NCI-H1436 treated with DMSO at 0.1 percent for 48 hours (cell line): ENCODE measurements at regions not wholly inside any gene's neighbourhood (a gene's known extent, or its start where the extent isn't known, plus 50 kb on each side); places are given as distances from the start of the nearest gene placed in this dataset.
"Not testable (repeated sequence)": the region's sequence is repeated elsewhere in the genome, so short reads cannot be mapped to it uniquely, and the experiment has no call there.

Experiments
- DNase-seq: peaks from one replicate; lab custom pipeline; 2025; lab: John Stamatoyannopoulos, UW

GRCh38 chr7:1300206-1300605, 67.5 kb downstream of the UNCX start:
- DNase-seq = no peak

- no peak for DNase-seq
These were observed 68.0 kb downstream of the UNCX start for GRCh38 chr7:1300636-1301035.

GRCh38 chr7:1301054-1301881, 68.6 kb downstream of the UNCX start:
- DNase-seq = no peak

- DNase-seq = no peak
These were observed 69.2 kb downstream of the UNCX start for GRCh38 chr7:1301882-1302251.

GRCh38 chr7:1302936-1303335, 70.3 kb downstream of the UNCX start:
- DNase-seq = no peak

GRCh38 chr7:1304011-1304410, 71.3 kb downstream of the UNCX start:
- DNase-seq = not testable (repeated sequence)

GRCh38 chr7:1305873-1306272, 73.2 kb downstream of the UNCX start:
- no peak for DNase-seq

- no peak for DNase-seq
These were observed 75.2 kb downstream of the UNCX start for GRCh38 chr7:1307828-1308227.

- no peak for DNase-seq
These were observed 76.6 kb downstream of the UNCX start for GRCh38 chr7:1309290-1309689.

- no peak for DNase-seq
These were observed 77.3 kb downstream of the UNCX start for GRCh38 chr7:1309996-1310395.

GRCh38 chr7:1310936-1311335, 78.3 kb downstream of the UNCX start:
- DNase-seq = no peak

- DNase-seq = no peak
These were observed 78.9 kb downstream of the UNCX start for GRCh38 chr7:1311406-1312135.

GRCh38 chr7:1312136-1313070, 79.7 kb downstream of the UNCX start:
- no peak for DNase-seq

GRCh38 chr7:1313613-1314012, 80.9 kb downstream of the UNCX start:
- DNase-seq = no peak

GRCh38 chr7:1314021-1314907, 81.6 kb downstream of the UNCX start:
- no peak for DNase-seq

- DNase-seq = no peak
These were observed 82.3 kb downstream of the UNCX start for GRCh38 chr7:1314908-1315450.

GRCh38 chr7:1316086-1316485, 83.4 kb downstream of the UNCX start:
- DNase-seq = no peak

- DNase-seq = no peak
These were observed 85.0 kb downstream of the UNCX start for GRCh38 chr7:1317646-1318045.

- DNase-seq = no peak
These were observed 85.4 kb downstream of the UNCX start for GRCh38 chr7:1318051-1318450.

GRCh38 chr7:1318661-1319060, 86.0 kb downstream of the UNCX start:
- DNase-seq = no peak

- DNase-seq = no peak
These were observed 88.1 kb downstream of the UNCX start for GRCh38 chr7:1320616-1321240.
